IPS-18c (cell line): ENCODE measurements at regions not wholly inside any gene's neighbourhood (a gene's known extent, or its start where the extent isn't known, plus 50 kb on each side); places are given as distances from the start of the nearest gene placed in this dataset.
"Not testable (repeated sequence)": the region's sequence is repeated elsewhere in the genome, so short reads cannot be mapped to it uniquely, and the experiment has no call there.

Experiments used
- H3K4me3 ChIP-seq: 2 replicates; pipeline ENCODE4 v1.7.0; 2013; ENCODE audit warnings: low read depth, mild to moderate bottlenecking, low read length, moderate library complexity; ENCODE audit not compliant: insufficient read depth
- H3K9me3 ChIP-seq: one replicate; pipeline ENCODE4 v1.6.1; 2013; ENCODE audit warnings: mild to moderate bottlenecking, low read length, moderate library complexity; ENCODE audit not compliant: control insufficient read depth, insufficient read depth

GRCh38 chr16:29146266-29146665, 161.4 kb downstream of the LAT start:
- Histone ChIP-seq H3K9me3 (no peaks in the 10 kb centered on the region), H3K4me3 (no peak overlapping the region)

- not testable (repeated sequence) for H3K4me3 ChIP-seq, H3K9me3 ChIP-seq
Measured at GRCh38 chr16:29145486-29146225, 160.8 kb downstream of the LAT start.

GRCh38 chr16:29145086-29145485, 160.2 kb downstream of the LAT start:
- H3K9me3 ChIP-seq, H3K4me3 ChIP-seq: not testable (repeated sequence)

GRCh38 chr16:29144669-29145062, 159.8 kb downstream of the LAT start:
- H3K4me3 ChIP-seq, H3K9me3 ChIP-seq: not testable (repeated sequence)

- not testable (repeated sequence) for H3K9me3 ChIP-seq, H3K4me3 ChIP-seq
Measured at GRCh38 chr16:29143739-29144668, 159.2 kb downstream of the LAT start.

GRCh38 chr16:29142506-29142905, 157.7 kb downstream of the LAT start:
- not testable (repeated sequence) for H3K9me3 ChIP-seq, H3K4me3 ChIP-seq

GRCh38 chr16:29141586-29142324, 156.9 kb downstream of the LAT start:
- H3K9me3 ChIP-seq = no peaks in the 10 kb centered on the region

GRCh38 chr16:29141121-29141520, 156.3 kb downstream of the LAT start:
- not testable (repeated sequence) for H3K9me3 ChIP-seq, H3K4me3 ChIP-seq

More at GRCh38 chr16:29141586-29142324, 156.9 kb downstream of the LAT start:
- H3K4me3 ChIP-seq = no peak overlapping the region

GRCh38 chr16:29139901-29140855, 155.3 kb downstream of the LAT start:
- H3K4me3 ChIP-seq, H3K9me3 ChIP-seq: not testable (repeated sequence)

- Histone ChIP-seq H3K9me3 (no peaks in the 10 kb centered on the region), H3K4me3 (no peak overlapping the region)
Measured at GRCh38 chr16:29139261-29139802, 154.5 kb downstream of the LAT start.

- H3K4me3 ChIP-seq = not testable (repeated sequence)
Measured at GRCh38 chr16:29138698-29139097, 153.8 kb downstream of the LAT start.

GRCh38 chr16:29137894-29138662, 153.2 kb downstream of the LAT start:
- not testable (repeated sequence) for H3K4me3 ChIP-seq, H3K9me3 ChIP-seq

More at GRCh38 chr16:29138698-29139097, 153.8 kb downstream of the LAT start:
- H3K9me3 ChIP-seq = not testable (repeated sequence)

GRCh38 chr16:29137461-29137860, 152.6 kb downstream of the LAT start:
- not testable (repeated sequence) for H3K9me3 ChIP-seq, H3K4me3 ChIP-seq

- not testable (repeated sequence) for H3K9me3 ChIP-seq, H3K4me3 ChIP-seq
Measured at GRCh38 chr16:29136916-29137315, 152.1 kb downstream of the LAT start.

GRCh38 chr16:29136046-29136696, 151.3 kb downstream of the LAT start:
- not testable (repeated sequence) for H3K9me3 ChIP-seq, H3K4me3 ChIP-seq
